CD4-positive, alpha-beta T cell (primary cell): ENCODE measurements at regions not wholly inside any gene's neighbourhood (a gene's known extent, or its start where the extent isn't known, plus 50 kb on each side); places are given as distances from the start of the nearest gene placed in this dataset.

Experiments
- ATAC-seq: fragments of 200-7000 bp; cut with Tn5 transposase; one replicate; pipeline ENCODE4 v1.10.0; 2022; ENCODE audit warnings: mild to moderate bottlenecking; ENCODE audit not compliant: poor library complexity
- CTCF ChIA-PET: fragments of 350-600 bp; sonication (Branson Sonifier 250); formaldehyde crosslinking; loops from one replicate; lab custom pipeline; 2021; ENCODE audit warnings: antibody characterized with exemption, inconsistent platforms; lab: Charles Lee
- POLR2A ChIA-PET: fragments of 350-600 bp; sonication (Branson Sonifier 250); formaldehyde crosslinking; loops from one replicate; lab custom pipeline; 2021; ENCODE audit warnings: antibody characterized with exemption, inconsistent platforms; lab: Charles Lee
- DNase-seq, 14 experiments: peaks; one replicate each; pipeline ENCODE4 v3.0.0-alpha.2; 2013 to 2020; ENCODE audit warnings: mixed read lengths in 2 of 14
- H3K27ac ChIP-seq, 2 donors: one replicate each; pipeline versions ENCODE4 v1.5.1 to v1.7.0; 2013; ENCODE audit warnings: low read length in 2 of 2, low read depth in 1 of 2, mild to moderate bottlenecking in 1 of 2
- H3K27me3 ChIP-seq, 2 experiments: 1 replicate in 1 of 2; 2 replicates in 1 of 2; pipeline versions ENCODE4 v1.6.1 to v1.7.0; 2013; ENCODE audit warnings: low read length in 2 of 2, control low read depth in 1 of 2, mild to moderate bottlenecking in 1 of 2, moderate library complexity in 1 of 2; ENCODE audit not compliant: insufficient read depth in 2 of 2, control insufficient read depth in 1 of 2
- H3K36me3 ChIP-seq: one replicate; pipeline ENCODE4 v1.6.1; 2013; ENCODE audit warnings: low read length, control low read depth; ENCODE audit not compliant: insufficient read depth
- H3K4me1 ChIP-seq: one replicate; pipeline ENCODE4 v1.6.1; 2013; ENCODE audit warnings: low read length, control low read depth; ENCODE audit not compliant: insufficient read depth
- H3K4me3 ChIP-seq: one replicate; pipeline ENCODE4 v1.5.1; 2013; ENCODE audit warnings: mild to moderate bottlenecking, low read length, moderate library complexity
- H3K9me3 ChIP-seq, 2 experiments: 1 replicate in 1 of 2; 2 replicates in 1 of 2; pipeline versions ENCODE4 v1.6.1 to v1.7.0; 2013; ENCODE audit warnings: low read length in 2 of 2, mild to moderate bottlenecking in 2 of 2, control low read depth in 1 of 2, moderate library complexity in 1 of 2; ENCODE audit not compliant: control insufficient read depth in 1 of 2, insufficient read depth in 1 of 2
- H3K27ac Mint-ChIP-seq: one replicate; pipeline ENCODE4 v1.8.0; 2020; ENCODE audit warnings: mixed read lengths
- H3K27me3 Mint-ChIP-seq: one replicate; pipeline ENCODE4 v1.8.0; 2021; ENCODE audit warnings: mixed read lengths
- H3K36me3 Mint-ChIP-seq: one replicate; pipeline ENCODE4 v1.8.0; 2021; ENCODE audit warnings: low read depth, mixed read lengths
- H3K4me1 Mint-ChIP-seq: one replicate; pipeline ENCODE4 v1.8.0; 2021; ENCODE audit warnings: low read depth, mixed read lengths
- H3K4me3 Mint-ChIP-seq: one replicate; pipeline ENCODE4 v1.8.0; 2020; ENCODE audit warnings: mild to moderate bottlenecking, mixed read lengths
- H3K9me3 Mint-ChIP-seq: one replicate; pipeline ENCODE4 v1.8.0; 2020; ENCODE audit warnings: mixed read lengths
- CTCF ChIP-seq: fragments of 200-600 bp; IDR thresholded peaks from one replicate; pipeline ENCODE4 v1.8.0; 2022; ENCODE audit warnings: antibody characterized with exemption, mild to moderate bottlenecking
- intact Hi-C, 2 experiments: fragments of 100-400 bp; cut with DNase I in 1 of 2; cut with micrococcal nuclease in 1 of 2; formaldehyde crosslinking; loops; one replicate each; pipeline versions ENCODE4 v1.15.1 to v1.9.0; 2023 to 2025; cut with DNase I, micrococcal nuclease

- H3K36me3 ChIP-seq = no peaks in the 10 kb centered on the region
- Mint-ChIP-seq H3K4me1 (peaks cover 10% of the 10 kb centered on the region), H3K9me3 (no peaks in the 10 kb centered on the region), H3K4me3 (no peak overlapping the region), H3K27ac (no peak overlapping the region), H3K27me3 (no peaks in the 10 kb centered on the region), H3K36me3 (no peaks in the 10 kb centered on the region)
- POLR2A ChIA-PET = no interaction called here
- H3K9me3 ChIP-seq = no peaks in the 10 kb centered on the region
- no peak for TF ChIP-seq CTCF
- peak in 1 of 14 experiments; percentile 11 for DNase-seq
- H3K27ac ChIP-seq = no peak overlapping the region
- no peak overlapping the region for H3K4me3 ChIP-seq
- no peaks in the 10 kb centered on the region for H3K27me3 ChIP-seq
- no peak for ATAC-seq
- CTCF ChIA-PET = no interaction called here
- H3K4me1 ChIP-seq = peaks cover 3% of the 10 kb centered on the region
- intact Hi-C loops = no loop called here
Measured at GRCh38 chr2:7826656-7827055, 855.2 kb upstream of the ID2 start.

- Mint-ChIP-seq H3K4me1 (peaks cover 10% of the 10 kb centered on the region), H3K4me3 (no peak overlapping the region), H3K27me3 (no peaks in the 10 kb centered on the region), H3K36me3 (no peaks in the 10 kb centered on the region), H3K27ac (no peak overlapping the region), H3K9me3 (no peaks in the 10 kb centered on the region)
- ATAC-seq = no peak
- Histone ChIP-seq H3K27me3 (no peaks in the 10 kb centered on the region), H3K9me3 (no peaks in the 10 kb centered on the region), H3K36me3 (no peaks in the 10 kb centered on the region), H3K4me3 (no peak overlapping the region), H3K27ac (no peak overlapping the region), H3K4me1 (peaks cover 3% of the 10 kb centered on the region)
- TF ChIP-seq CTCF = no peak
- POLR2A ChIA-PET = no interaction called here
- intact Hi-C loops = no loop called here
- DNase-seq = no peak
- CTCF ChIA-PET = no interaction called here
Measured at GRCh38 chr2:7829241-7829640, 852.6 kb upstream of the ID2 start.

- no peak overlapping the region for H3K4me3 Mint-ChIP-seq
- Histone ChIP-seq H3K27me3 (no peaks in the 10 kb centered on the region), H3K9me3 (no peaks in the 10 kb centered on the region), H3K36me3 (no peaks in the 10 kb centered on the region), H3K27ac (no peak overlapping the region), H3K4me3 (no peak overlapping the region), H3K4me1 (peaks cover 4% of the 10 kb centered on the region)
- no peak overlapping the region for H3K27ac Mint-ChIP-seq
- H3K36me3 Mint-ChIP-seq = no peaks in the 10 kb centered on the region
- no peaks in the 10 kb centered on the region for H3K9me3 Mint-ChIP-seq
- no peak for TF ChIP-seq CTCF
- POLR2A ChIA-PET = no interaction called here
- CTCF ChIA-PET = no interaction called here
- DNase-seq = no peak
- H3K4me1 Mint-ChIP-seq = peaks cover 16% of the 10 kb centered on the region
- ATAC-seq = no peak
- H3K27me3 Mint-ChIP-seq = no peaks in the 10 kb centered on the region
- intact Hi-C loops = no loop called here
Measured at GRCh38 chr2:7830616-7831015, 851.2 kb upstream of the ID2 start.
